Neural cell (in vitro differentiated cells): ENCODE measurements at regions not wholly inside any gene's neighbourhood (a gene's known extent, or its start where the extent isn't known, plus 50 kb on each side); places are given as distances from the start of the nearest gene placed in this dataset.

Experiments used
- H2AFZ ChIP-seq: fragments of 200-600, 300-800 bp; sonication (generic), shearing (Covaris generic); 2 replicates; pipeline ENCODE4 v1.6.0; 2014; ENCODE audit warnings: low read depth, mild to moderate bottlenecking, antibody characterized with exemption, low read length, moderate library complexity
- H3F3A ChIP-seq: fragments of 200-600 bp; shearing (Covaris generic); 2 replicates; pipeline ENCODE4 v1.6.1; 2016; ENCODE audit warnings: mild to moderate bottlenecking, moderate library complexity, mixed read lengths, antibody characterized with exemption, low read length; ENCODE audit not compliant: insufficient read depth, poor library complexity, severe bottlenecking
- H3K27ac ChIP-seq: fragments of 200-600, 300-800 bp; sonication (generic), shearing (Covaris generic); 2 replicates; pipeline ENCODE4 v1.5.1; 2014; ENCODE audit warnings: mild to moderate bottlenecking, low read length, moderate library complexity
- H3K27me3 ChIP-seq: fragments of 300-800, 200-600 bp; sonication (generic), shearing (Covaris generic); 2 replicates; pipeline ENCODE4 v1.6.0; 2014; ENCODE audit warnings: mild to moderate bottlenecking, low read depth, low read length, moderate library complexity; ENCODE audit not compliant: insufficient read depth
- H3K36me3 ChIP-seq: fragments of 300-800, 200-600 bp; sonication (generic), shearing (Covaris generic); 2 replicates; pipeline ENCODE4 v1.5.1; 2014; ENCODE audit warnings: mild to moderate bottlenecking, antibody characterized with exemption, low read length, moderate library complexity; ENCODE audit not compliant: insufficient read depth
- H3K4me2 ChIP-seq: fragments of 300-800, 200-600 bp; sonication (generic), shearing (Covaris generic); 2 replicates; pipeline ENCODE4 v1.6.0; 2014; ENCODE audit warnings: mild to moderate bottlenecking, low read length
- H3K4me3 ChIP-seq: fragments of 300-800, 200-600 bp; sonication (generic), shearing (Covaris generic); 2 replicates; pipeline ENCODE4 v1.5.1; 2014; ENCODE audit warnings: mild to moderate bottlenecking, low read length, moderate library complexity
- H3K79me2 ChIP-seq: fragments of 200-600 bp; shearing (Covaris generic); replicated peaks from 2 replicates; pipeline ENCODE4 v1.6.0; 2014; ENCODE audit warnings: mild to moderate bottlenecking, low read length, moderate library complexity; ENCODE audit not compliant: insufficient read depth
- H3K9ac ChIP-seq: fragments of 300-800, 200-600 bp; sonication (generic), shearing (Covaris generic); 2 replicates; pipeline ENCODE4 v1.6.1; 2016; ENCODE audit warnings: mild to moderate bottlenecking, low read length, mixed read lengths
- H3K9me2 ChIP-seq: fragments of 200-600 bp; shearing (Covaris generic); 2 replicates; pipeline ENCODE4 v1.6.1; 2016; ENCODE audit warnings: mild to moderate bottlenecking, low read length, mixed read lengths; ENCODE audit not compliant: insufficient read depth
- H3K9me3 ChIP-seq: fragments of 200-600, 300-800 bp; sonication (generic), shearing (Covaris generic); 2 replicates; pipeline ENCODE4 v1.6.1; 2016; ENCODE audit warnings: mild to moderate bottlenecking, mixed run types, low read length, moderate library complexity, mixed read lengths
- H4K20me1 ChIP-seq: fragments of 200-600 bp; shearing (Covaris generic); 2 replicates; pipeline ENCODE4 v1.6.1; 2016; ENCODE audit warnings: mild to moderate bottlenecking, mixed run types; ENCODE audit not compliant: insufficient read depth
- CTCF ChIP-seq: fragments of 450-650 bp; IDR thresholded peaks from 2 replicates; pipeline ENCODE4 v1.5.1; 2014; ENCODE audit warnings: antibody characterized with exemption, mild to moderate bottlenecking, moderate library complexity; ENCODE audit not compliant: poor library complexity, severe bottlenecking
- EP300 ChIP-seq: fragments of 450-650 bp; conservative IDR thresholded peaks from 2 replicates; pipeline ENCODE4 v1.6.1; 2014; ENCODE audit warnings: antibody characterized with exemption, mild to moderate bottlenecking, moderate library complexity; ENCODE audit not compliant: poor library complexity, severe bottlenecking
- EZH2 ChIP-seq: fragments of 200-600, 300-800 bp; shearing (Covaris generic), sonication (generic); IDR thresholded peaks from 2 replicates; pipeline ENCODE4 v1.6.1; 2014; ENCODE audit warnings: antibody characterized with exemption, low read length, borderline replicate concordance, mild to moderate bottlenecking; ENCODE audit not compliant: insufficient read depth, poor library complexity, severe bottlenecking
- MXI1 ChIP-seq: fragments of 450-650 bp; conservative IDR thresholded peaks from 2 replicates; pipeline ENCODE4 v1.6.1; 2014; ENCODE audit warnings: antibody characterized with exemption, mild to moderate bottlenecking; ENCODE audit not compliant: poor library complexity, severe bottlenecking
- POLR2AphosphoS5 ChIP-seq: IDR thresholded peaks from 2 replicates; pipeline ENCODE4 v1.6.1; 2012
- RAD21 ChIP-seq: fragments of 450-650 bp; conservative IDR thresholded peaks from 2 replicates; pipeline ENCODE4 v1.6.1; 2014; ENCODE audit warnings: antibody characterized with exemption, mild to moderate bottlenecking, moderate library complexity
- REST ChIP-seq: IDR thresholded peaks from 2 replicates; pipeline ENCODE4 v1.6.1; 2012; ENCODE audit warnings: borderline replicate concordance
- SMC3 ChIP-seq: fragments of 450-650 bp; conservative IDR thresholded peaks from 2 replicates; pipeline ENCODE4 v1.6.1; 2014; ENCODE audit warnings: antibody characterized with exemption, mild to moderate bottlenecking, moderate library complexity; ENCODE audit not compliant: poor library complexity
- TAF1 ChIP-seq: IDR thresholded peaks from 2 replicates; pipeline ENCODE4 v1.6.1; 2012; ENCODE audit warnings: low read depth

GRCh38 chr5:96093340-96093739 is 131.7 kb upstream of the ELL2 start:
- Histone ChIP-seq H3K79me2 (no peaks in the 10 kb centered on the region), H3K9ac (no peak overlapping the region), H3K4me2 (no peak overlapping the region), H3K9me2 (no peaks in the 10 kb centered on the region), H3K27ac (no peak overlapping the region), H3K27me3 (no peaks in the 10 kb centered on the region), H3K9me3 (no peaks in the 10 kb centered on the region), H3K36me3 (no peaks in the 10 kb centered on the region), H2AFZ (no peak overlapping the region), H4K20me1 (no peaks in the 10 kb centered on the region), H3K4me3 (no peak overlapping the region), H3F3A (no peaks in the 10 kb centered on the region)
- TF ChIP-seq EZH2 (no peak), EP300 (no peak), CTCF (no peak), POLR2AphosphoS5 (no peak), RAD21 (no peak), SMC3 (no peak), MXI1 (no peak), REST (no peak), TAF1 (no peak)

- no peaks in the 10 kb centered on the region for H3K27me3 ChIP-seq
- no peaks in the 10 kb centered on the region for H3K9me2 ChIP-seq
- TF ChIP-seq RAD21 (no peak), CTCF (no peak), REST (no peak), POLR2AphosphoS5 (no peak), EP300 (no peak), MXI1 (no peak), SMC3 (no peak), TAF1 (no peak), EZH2 (no peak)
Measured at GRCh38 chr5:96091874-96092273, 130.2 kb upstream of the ELL2 start.

More at GRCh38 chr5:96091874-96092273, 130.2 kb upstream of the ELL2 start:
- Histone ChIP-seq H3K36me3 (no peaks in the 10 kb centered on the region), H3K79me2 (no peaks in the 10 kb centered on the region), H3F3A (no peaks in the 10 kb centered on the region), H4K20me1 (no peaks in the 10 kb centered on the region), H3K4me2 (no peak overlapping the region), H3K9ac (no peak overlapping the region), H3K4me3 (no peak overlapping the region), H2AFZ (no peak overlapping the region), H3K9me3 (no peaks in the 10 kb centered on the region), H3K27ac (no peak overlapping the region)
